HG02610 (cell line): ENCODE measurements at regions not wholly inside any gene's neighbourhood (a gene's known extent, or its start where the extent isn't known, plus 50 kb on each side); places are given as distances from the start of the nearest gene placed in this dataset.

ENCODE experiments used
- ATAC-seq: cut with Tn5 transposase; IDR thresholded peaks from one replicate; pipeline ENCODE4 v1.9.1; 2021; ENCODE audit warnings: mild to moderate bottlenecking, moderate library complexity; ENCODE audit not compliant: unreplicated experiment

- ATAC-seq, result no peak
These were observed 81.0 kb downstream of the QPCT start for GRCh38 chr2:37425408-37425807.

- no peak for ATAC-seq
These were observed 82.8 kb downstream of the QPCT start for GRCh38 chr2:37427241-37427640.

GRCh38 chr2:37436323-37436722 is 91.9 kb downstream of the QPCT start:
- ATAC-seq, result no peak

- no peak for ATAC-seq
These were observed 94.8 kb downstream of the QPCT start for GRCh38 chr2:37439131-37439642.

- ATAC-seq, result no peak
These were observed 96.6 kb downstream of the QPCT start for GRCh38 chr2:37441055-37441454.

- ATAC-seq, result no peak
These were observed 98.7 kb downstream of the QPCT start for GRCh38 chr2:37443082-37443481.

GRCh38 chr2:37447446-37447845 is 103.0 kb downstream of the QPCT start:
- ATAC-seq, result no peak

GRCh38 chr2:37448342-37449120 is 104.1 kb downstream of the QPCT start:
- no peak for ATAC-seq

GRCh38 chr2:37449761-37450296 is 105.4 kb downstream of the QPCT start:
- ATAC-seq, result no peak

GRCh38 chr2:37453027-37453426 is 108.6 kb downstream of the QPCT start:
- ATAC-seq, result no peak

- no peak for ATAC-seq
These were observed 110.7 kb downstream of the QPCT start for GRCh38 chr2:37454851-37455762.

- ATAC-seq, result no peak
These were observed 112.0 kb downstream of the QPCT start for GRCh38 chr2:37456479-37456878.

GRCh38 chr2:37457401-37457901 is 113.0 kb downstream of the QPCT start:
- no peak for ATAC-seq

- ATAC-seq, result no peak
These were observed 113.7 kb downstream of the QPCT start for GRCh38 chr2:37458133-37458532.

- ATAC-seq, result no peak
These were observed 114.9 kb downstream of the QPCT start for GRCh38 chr2:37459095-37459981.

GRCh38 chr2:37460896-37461229 is 116.4 kb downstream of the QPCT start:
- no peak for ATAC-seq

GRCh38 chr2:37464067-37464466 is 119.6 kb downstream of the QPCT start:
- ATAC-seq, result no peak

GRCh38 chr2:37466533-37467222 is 122.2 kb downstream of the QPCT start:
- no peak for ATAC-seq

GRCh38 chr2:37468170-37468569 is 123.7 kb downstream of the QPCT start:
- no peak for ATAC-seq

- no peak for ATAC-seq
These were observed 124.7 kb downstream of the QPCT start for GRCh38 chr2:37469126-37469525.
